ENCODE measurements at regions not wholly inside any gene's neighbourhood (a gene's known extent, or its start where the extent isn't known, plus 50 kb on each side); places are given as distances from the start of the nearest gene placed in this dataset.

- BruUV-seq (replicated peaks): no TSS peak
- H3K9me3 ChIP-seq: no peaks in the 10 kb centered on the region
- no peak overlapping the region for H3K4me3 ChIP-seq (ENCODE audit: low read depth, low read length)
- Mint-ChIP-seq H3K36me3 (ENCODE audit: insufficient read depth, unreplicated experiment) (no peaks in the 10 kb centered on the region), H3K9me3 (ENCODE audit: unreplicated experiment) (peaks cover 35% of the 10 kb centered on the region), H3K27me3 (ENCODE audit: insufficient read depth, unreplicated experiment) (no peaks in the 10 kb centered on the region), H3K4me1 (ENCODE audit: low read depth, unreplicated experiment) (peaks cover 15% of the 10 kb centered on the region), H3K4me3 (ENCODE audit: unreplicated experiment) (no peak overlapping the region), H3K27ac (ENCODE audit: unreplicated experiment) (no peak overlapping the region)
- no peaks in the 10 kb centered on the region for H3K36me3 ChIP-seq (ENCODE audit: control insufficient read depth, insufficient read depth, low read length)
- TF ChIP-seq, protein P1, sequence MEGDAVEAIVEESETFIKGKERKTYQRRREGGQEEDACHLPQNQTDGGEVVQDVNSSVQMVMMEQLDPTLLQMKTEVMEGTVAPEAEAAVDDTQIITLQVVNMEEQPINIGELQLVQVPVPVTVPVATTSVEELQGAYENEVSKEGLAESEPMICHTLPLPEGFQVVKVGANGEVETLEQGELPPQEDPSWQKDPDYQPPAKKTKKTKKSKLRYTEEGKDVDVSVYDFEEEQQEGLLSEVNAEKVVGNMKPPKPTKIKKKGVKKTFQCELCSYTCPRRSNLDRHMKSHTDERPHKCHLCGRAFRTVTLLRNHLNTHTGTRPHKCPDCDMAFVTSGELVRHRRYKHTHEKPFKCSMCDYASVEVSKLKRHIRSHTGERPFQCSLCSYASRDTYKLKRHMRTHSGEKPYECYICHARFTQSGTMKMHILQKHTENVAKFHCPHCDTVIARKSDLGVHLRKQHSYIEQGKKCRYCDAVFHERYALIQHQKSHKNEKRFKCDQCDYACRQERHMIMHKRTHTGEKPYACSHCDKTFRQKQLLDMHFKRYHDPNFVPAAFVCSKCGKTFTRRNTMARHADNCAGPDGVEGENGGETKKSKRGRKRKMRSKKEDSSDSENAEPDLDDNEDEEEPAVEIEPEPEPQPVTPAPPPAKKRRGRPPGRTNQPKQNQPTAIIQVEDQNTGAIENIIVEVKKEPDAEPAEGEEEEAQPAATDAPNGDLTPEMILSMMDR (IDR thresholded peaks at IDR 0.05; ENCODE audit: insufficient read depth in 1 of 2, low read depth in 1 of 2, low read length in 1 of 2, severe bottlenecking in 1 of 2, unreplicated experiment in 1 of 2): no peak
- ChIA-PET POLR2A (no interaction called here), CTCF (no interaction called here)
- H3K27me3 ChIP-seq (replicated peaks; ENCODE audit: control insufficient read depth, insufficient read depth, low read length): no peaks in the 10 kb centered on the region
- peaks cover 34% of the 10 kb centered on the region for H3K4me1 ChIP-seq
- no peak for DNase-seq
- intact Hi-C loops (cut with micrococcal nuclease; ENCODE audit: unreplicated experiment): no loop called here
Measured at GRCh38 chr10:108586424-108586823, 1336.9 kb downstream of the XPNPEP1 start.

- Histone ChIP-seq H3K4me1 (peaks cover 38% of the 10 kb centered on the region), H3K9me3 (no peaks in the 10 kb centered on the region), H3K4me3 (ENCODE audit: low read depth, low read length) (no peak overlapping the region), H3K27me3 (replicated peaks; ENCODE audit: control insufficient read depth, insufficient read depth, low read length) (no peaks in the 10 kb centered on the region), H3K36me3 (ENCODE audit: control insufficient read depth, insufficient read depth, low read length) (no peaks in the 10 kb centered on the region)
- no peak for DNase-seq
- POLR2A ChIA-PET: no interaction called here
- H3K4me3 Mint-ChIP-seq (ENCODE audit: unreplicated experiment): no peak overlapping the region
- H3K27me3 Mint-ChIP-seq (ENCODE audit: insufficient read depth, unreplicated experiment): no peaks in the 10 kb centered on the region
- no peak overlapping the region for H3K27ac Mint-ChIP-seq (ENCODE audit: unreplicated experiment)
- H3K36me3 Mint-ChIP-seq (ENCODE audit: insufficient read depth, unreplicated experiment): no peaks in the 10 kb centered on the region
- CTCF ChIA-PET: no interaction called here
- peaks cover 11% of the 10 kb centered on the region for H3K9me3 Mint-ChIP-seq (ENCODE audit: unreplicated experiment)
- H3K4me1 Mint-ChIP-seq (ENCODE audit: low read depth, unreplicated experiment): peaks cover 28% of the 10 kb centered on the region
- intact Hi-C loops (cut with micrococcal nuclease; ENCODE audit: unreplicated experiment): no loop called here
- no TSS peak for BruUV-seq (replicated peaks)
- TF ChIP-seq, protein P1 (IDR thresholded peaks at IDR 0.05; ENCODE audit: insufficient read depth in 1 of 2, low read depth in 1 of 2, low read length in 1 of 2, severe bottlenecking in 1 of 2, unreplicated experiment in 1 of 2): no peak
Measured at GRCh38 chr10:108583877-108584276, 1339.4 kb downstream of the XPNPEP1 start.

DNA sequence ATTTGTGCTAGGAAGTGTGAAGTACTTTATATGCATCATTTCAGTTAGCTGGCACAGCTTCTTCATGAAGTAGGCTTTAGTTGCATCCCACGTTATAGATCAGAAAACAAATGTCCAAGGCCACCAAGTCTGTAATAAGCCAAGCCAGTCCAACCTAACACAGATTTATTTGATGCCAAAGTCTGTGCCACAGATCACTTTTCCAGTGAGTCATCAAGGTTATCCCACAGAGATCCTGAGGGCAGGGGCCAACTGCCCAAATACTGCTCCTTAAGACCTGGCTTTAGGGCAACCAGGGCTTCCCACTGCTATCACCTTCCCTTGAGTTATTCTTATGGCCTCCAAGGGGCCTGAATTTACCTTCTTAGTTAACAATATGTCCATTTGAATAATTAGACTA, 1340.4 kb downstream of the XPNPEP1 start:
- Histone ChIP-seq H3K36me3 (ENCODE audit: control insufficient read depth, insufficient read depth, low read length) (no peaks in the 10 kb centered on the region), H3K27me3 (replicated peaks; ENCODE audit: control insufficient read depth, insufficient read depth, low read length) (no peaks in the 10 kb centered on the region), H3K4me1 (peaks cover 44% of the 10 kb centered on the region), H3K4me3 (ENCODE audit: low read depth, low read length) (no peak overlapping the region), H3K9me3 (no peaks in the 10 kb centered on the region)
- H3K4me3 Mint-ChIP-seq (ENCODE audit: unreplicated experiment): peak overlapping the region; percentile 10
- H3K36me3 Mint-ChIP-seq (ENCODE audit: insufficient read depth, unreplicated experiment): no peaks in the 10 kb centered on the region
- intact Hi-C loops (cut with micrococcal nuclease; ENCODE audit: unreplicated experiment): loop anchor here (1.0 kb wide), 1 partner anchor 15 kb away; no protein-coding TSS in a partner anchor
- no peaks in the 10 kb centered on the region for H3K27me3 Mint-ChIP-seq (ENCODE audit: insufficient read depth, unreplicated experiment)
- ChIA-PET CTCF (no interaction called here), POLR2A (no interaction called here)
- peaks cover 36% of the 10 kb centered on the region for H3K4me1 Mint-ChIP-seq (ENCODE audit: low read depth, unreplicated experiment)
- BruUV-seq (replicated peaks): no TSS peak
- H3K9me3 Mint-ChIP-seq (ENCODE audit: unreplicated experiment): peaks cover 1% of the 10 kb centered on the region
- no peak for DNase-seq
- TF ChIP-seq, protein P1 (IDR thresholded peaks at IDR 0.05; ENCODE audit: insufficient read depth in 1 of 2, low read depth in 1 of 2, low read length in 1 of 2, severe bottlenecking in 1 of 2, unreplicated experiment in 1 of 2): no peak
- H3K27ac Mint-ChIP-seq (ENCODE audit: unreplicated experiment): peak overlapping the region; percentile 31
